Osteocyte (in vitro differentiated cells): ENCODE measurements at regions not wholly inside any gene's neighbourhood (a gene's known extent, or its start where the extent isn't known, plus 50 kb on each side); places are given as distances from the start of the nearest gene placed in this dataset.

ENCODE experiments used
- DNase-seq: peaks from one replicate; pipeline ENCODE4 v3.0.0; 2021; ENCODE audit warnings: mixed read lengths; ENCODE audit not compliant: unreplicated experiment; ENCODE audit errors: extremely low spot score
- H3K27ac Mint-ChIP-seq: one replicate; pipeline ENCODE4 v1.8.0; 2021; ENCODE audit warnings: mild to moderate bottlenecking, mixed read lengths; ENCODE audit not compliant: unreplicated experiment
- H3K27me3 Mint-ChIP-seq: one replicate; pipeline ENCODE4 v1.8.0; 2021; ENCODE audit warnings: mixed read lengths; ENCODE audit not compliant: unreplicated experiment
- H3K36me3 Mint-ChIP-seq: one replicate; pipeline ENCODE4 v1.8.0; 2021; ENCODE audit warnings: mixed read lengths; ENCODE audit not compliant: unreplicated experiment
- H3K4me1 Mint-ChIP-seq: one replicate; pipeline ENCODE4 v1.8.0; 2021; ENCODE audit warnings: mixed read lengths; ENCODE audit not compliant: unreplicated experiment
- H3K4me3 Mint-ChIP-seq: one replicate; pipeline ENCODE4 v1.8.0; 2021; ENCODE audit warnings: mild to moderate bottlenecking, moderate library complexity, mixed read lengths; ENCODE audit not compliant: unreplicated experiment
- H3K9me3 Mint-ChIP-seq: one replicate; pipeline ENCODE4 v1.8.0; 2021; ENCODE audit warnings: mixed read lengths; ENCODE audit not compliant: unreplicated experiment
- CTCF ChIP-seq: fragments of 200-600 bp; sonication (generic); IDR thresholded peaks from 2 replicates; pipeline ENCODE4 v1.5.0; 2021; ENCODE audit warnings: antibody characterized with exemption, mild to moderate bottlenecking, moderate library complexity

DNA sequence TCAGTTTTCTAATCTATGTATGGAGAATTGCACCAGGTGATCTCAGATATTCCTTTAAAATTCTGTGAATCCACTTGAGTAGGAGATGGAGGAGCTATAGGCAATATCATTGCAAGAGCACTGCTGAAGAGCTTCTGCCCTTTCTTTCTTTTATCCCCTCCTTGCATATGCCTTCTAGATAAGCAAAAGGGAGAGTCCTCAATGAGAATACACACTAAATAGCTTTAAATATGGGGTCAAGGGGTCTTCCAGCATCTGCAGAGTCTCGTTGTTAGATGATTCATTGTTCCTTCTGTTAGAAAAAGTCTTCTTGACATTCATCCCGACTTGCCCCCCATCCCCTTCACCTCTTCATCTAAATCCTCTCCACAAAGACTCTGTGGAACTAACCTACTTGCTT, 156.1 kb downstream of the PIK3R1 start:
- no peak for TF ChIP-seq CTCF
- Mint-ChIP-seq H3K4me3 (no peak overlapping the region), H3K9me3 (no peaks in the 10 kb centered on the region), H3K36me3 (no peaks in the 10 kb centered on the region), H3K4me1 (no peaks in the 10 kb centered on the region), H3K27ac (no peak overlapping the region), H3K27me3 (peaks cover 5% of the 10 kb centered on the region)
- no peak for DNase-seq

DNA sequence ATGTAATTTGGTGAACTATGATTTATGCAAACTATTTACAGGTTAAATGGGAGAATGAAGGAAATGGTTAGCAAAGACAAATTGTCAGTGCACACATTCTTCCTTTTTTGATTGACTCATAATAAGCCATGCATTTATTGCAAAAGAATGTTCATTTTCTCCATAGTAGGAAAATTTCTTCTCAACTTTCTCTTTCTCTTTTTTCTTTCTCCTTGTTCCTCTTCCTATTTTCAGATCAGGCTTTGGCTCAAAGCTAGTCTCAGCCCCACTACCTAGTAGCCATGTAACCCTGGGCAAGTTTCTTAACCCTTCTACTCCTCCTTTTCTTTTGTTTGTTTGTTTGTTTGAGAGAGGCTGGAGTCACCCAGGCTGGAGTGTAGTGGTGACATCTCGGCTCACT, 156.6 kb downstream of the PIK3R1 start:
- DNase-seq: no peak

GRCh38 chr5:68373050-68373449, 157.5 kb downstream of the PIK3R1 start:
- Mint-ChIP-seq H3K27ac (no peak overlapping the region), H3K4me1 (no peaks in the 10 kb centered on the region), H3K9me3 (no peaks in the 10 kb centered on the region), H3K4me3 (no peak overlapping the region), H3K36me3 (no peaks in the 10 kb centered on the region), H3K27me3 (peaks cover 11% of the 10 kb centered on the region)
- no peak for DNase-seq
- no peak for TF ChIP-seq CTCF

More for the DNA sequence above, 156.6 kb downstream of the PIK3R1 start:
- Mint-ChIP-seq H3K9me3 (no peaks in the 10 kb centered on the region), H3K36me3 (no peaks in the 10 kb centered on the region), H3K27ac (no peak overlapping the region), H3K4me1 (no peaks in the 10 kb centered on the region), H3K4me3 (no peak overlapping the region), H3K27me3 (peaks cover 5% of the 10 kb centered on the region)
- no peak for TF ChIP-seq CTCF

GRCh38 chr5:68374796-68375518, 159.4 kb downstream of the PIK3R1 start:
- Mint-ChIP-seq H3K4me3 (no peak overlapping the region), H3K27me3 (peaks cover 11% of the 10 kb centered on the region), H3K27ac (no peak overlapping the region), H3K36me3 (no peaks in the 10 kb centered on the region), H3K4me1 (no peaks in the 10 kb centered on the region), H3K9me3 (no peaks in the 10 kb centered on the region)
- no peak for DNase-seq
- TF ChIP-seq CTCF: no peak

DNA sequence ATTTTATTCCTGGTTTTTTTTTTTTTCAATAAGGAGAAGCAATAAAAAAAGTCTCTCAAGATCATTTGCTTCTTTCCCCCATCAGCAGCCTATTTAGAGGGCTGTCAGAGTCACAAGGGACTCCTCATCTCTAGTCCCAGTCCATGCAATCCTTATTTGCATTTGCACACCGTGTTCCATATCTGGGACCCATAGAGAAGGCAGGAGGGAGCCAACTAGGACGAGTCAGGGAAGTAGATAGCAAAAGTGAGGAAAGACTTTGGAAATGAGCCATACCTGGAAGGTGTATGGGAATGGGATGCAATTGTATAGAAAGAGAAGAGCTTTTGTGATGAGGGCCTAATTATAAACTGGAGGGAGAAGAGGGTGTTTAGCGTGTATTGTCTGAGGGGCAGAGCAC, 160.0 kb downstream of the PIK3R1 start:
- DNase-seq: no peak
- Mint-ChIP-seq H3K9me3 (no peaks in the 10 kb centered on the region), H3K27me3 (peaks cover 11% of the 10 kb centered on the region), H3K4me3 (no peak overlapping the region), H3K27ac (no peak overlapping the region), H3K4me1 (no peaks in the 10 kb centered on the region), H3K36me3 (no peaks in the 10 kb centered on the region)
- no peak for TF ChIP-seq CTCF
